SK-N-MC (cell line): ENCODE measurements at regions not wholly inside any gene's neighbourhood (a gene's known extent, or its start where the extent isn't known, plus 50 kb on each side); places are given as distances from the start of the nearest gene placed in this dataset.

Source experiments
- EZH2 ChIP-seq: fragments of 200-600 bp; sonication (generic); IDR thresholded peaks from one replicate; pipeline ENCODE4 v1.6.1; 2017; ENCODE audit warnings: antibody characterized with exemption
- FOXP2 ChIP-seq: optimal IDR thresholded peaks from 2 replicates; pipeline ENCODE3; 2011; ENCODE audit warnings: mild to moderate bottlenecking, moderate library complexity; ENCODE audit not compliant: insufficient read depth; ENCODE audit errors: extremely low read length, control extremely low read depth
- POLR2AphosphoS5 ChIP-seq: IDR thresholded peaks from 2 replicates; pipeline ENCODE4 v1.6.1; 2012; ENCODE audit warnings: mild to moderate bottlenecking, low read depth, low read length, borderline replicate concordance

DNA sequence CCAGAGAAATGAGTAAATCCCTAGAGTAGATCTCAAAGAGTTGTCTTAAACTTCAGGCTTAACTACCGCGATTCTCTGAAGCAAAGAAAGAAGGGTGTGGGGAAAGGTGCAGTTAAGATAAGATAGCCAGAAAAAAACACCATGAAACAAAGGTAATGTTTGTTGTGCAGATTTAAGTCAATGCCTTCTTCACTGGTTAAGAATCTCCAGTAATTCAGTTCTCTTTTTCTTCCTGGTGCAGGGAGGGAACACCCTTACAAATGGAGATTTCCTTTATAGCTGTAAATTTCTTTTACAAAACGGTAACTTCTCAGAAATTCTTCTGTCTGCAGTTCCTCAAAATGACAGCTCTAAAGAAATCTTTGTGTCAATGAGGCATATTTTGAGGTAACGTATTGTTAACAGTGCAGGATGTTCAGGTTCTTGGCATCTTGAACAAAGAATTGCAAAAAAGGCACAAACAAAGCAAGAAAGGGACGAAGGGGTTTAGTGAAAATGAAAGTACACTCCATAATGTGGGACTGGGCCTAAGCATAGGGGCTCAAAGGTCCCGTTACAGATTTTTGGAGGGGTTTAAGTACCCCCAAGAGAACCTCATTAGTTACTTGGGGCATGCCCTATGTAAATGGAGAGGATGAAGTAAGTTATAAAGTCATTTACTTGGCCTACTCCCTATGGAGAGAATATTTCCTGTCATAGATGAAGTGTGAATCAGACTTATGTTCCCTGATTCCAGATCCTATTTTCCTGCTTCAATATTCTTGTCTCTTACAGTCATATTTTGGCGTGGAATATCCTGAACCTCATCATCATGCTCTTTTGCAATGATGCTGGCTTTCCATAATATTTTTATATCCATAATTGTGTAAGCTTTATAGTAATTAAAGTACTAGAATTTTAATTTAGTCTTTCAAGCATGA, 492.0 kb downstream of the PCDH11X start:
- TF ChIP-seq FOXP2 = no peak
- no peak for TF ChIP-seq EZH2
- no peak for TF ChIP-seq POLR2AphosphoS5
